ENCODE measurements at regions not wholly inside any gene's neighbourhood (a gene's known extent, or its start where the extent isn't known, plus 50 kb on each side); places are given as distances from the start of the nearest gene placed in this dataset.

DNA sequence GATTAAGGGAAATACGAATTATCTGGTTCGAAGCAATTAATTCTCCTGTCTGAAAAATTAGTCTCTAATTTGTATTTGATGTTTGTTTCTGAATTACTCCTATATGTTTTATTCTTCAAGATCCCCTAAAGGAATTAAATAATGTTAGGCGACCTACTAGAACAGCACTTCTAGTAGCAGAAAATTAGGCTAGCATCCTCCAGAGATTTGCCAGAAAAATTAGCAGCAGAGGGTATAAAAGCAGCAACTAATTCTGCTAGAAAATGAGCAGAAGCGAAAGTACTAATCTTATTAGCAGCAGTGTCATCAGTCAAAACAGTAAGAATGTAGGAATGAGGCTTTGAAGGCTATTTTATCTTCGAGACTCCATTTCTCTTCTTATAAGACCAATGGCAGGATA is 114.3 kb upstream of the PJA2 start:
- DNase-seq (ENCODE audit: low read depth, low spot score): no peak
- Histone ChIP-seq H3K9me1 (replicated peaks; ENCODE audit: control insufficient read depth, extremely low read depth, insufficient read depth, low read length) (no peaks in the 10 kb centered on the region), H3K4me1 (ENCODE audit: control insufficient read depth, extremely low read depth, insufficient read depth, low read length) (no peaks in the 10 kb centered on the region), H3K27me3 (ENCODE audit: control insufficient read depth in 2 of 2, insufficient read depth in 2 of 2, low read length in 2 of 2) (peaks cover 2% of the 10 kb centered on the region in 2 experiments), H3K36me3 (ENCODE audit: control insufficient read depth in 2 of 2, extremely low read depth in 1 of 2, insufficient read depth in 2 of 2, low read length in 2 of 2) (no peaks in the 10 kb centered on the region), H3K79me2 (ENCODE audit: control insufficient read depth, insufficient read depth, low read length) (no peaks in the 10 kb centered on the region), H3K9me3 (replicated peaks; ENCODE audit: control insufficient read depth, insufficient read depth, low read length) (no peaks in the 10 kb centered on the region), H2AFZ (ENCODE audit: low read depth, low read length) (no peak overlapping the region), H3K9ac (replicated peaks; ENCODE audit: extremely low read depth, insufficient read depth, low read length) (no peak overlapping the region), H3K4me2 (ENCODE audit: insufficient read depth, low read length) (no peak overlapping the region), H4K20me1 (replicated peaks; ENCODE audit: control insufficient read depth, extremely low read depth, insufficient read depth, low read length) (no peaks in the 10 kb centered on the region), H3K4me3 (replicated peaks in 1 of 3; ENCODE audit: insufficient read depth in 1 of 3, low read depth in 1 of 3, low read length in 3 of 3) (no peak overlapping the region), H3K27ac (ENCODE audit: insufficient read depth, low read depth, low read length) (no peak overlapping the region)
- dilution Hi-C loops (cut with MboI; ENCODE audit: extremely low pct_ligation_motif_present, low sequenced_read_pairs): no loop called here
- intact Hi-C loops (cut with micrococcal nuclease): no loop called here
- ChIA-PET CTCF (no interaction called here), POLR2A (no interaction called here)
- no TSS peak for BruUV-seq (replicated peaks)
- no peak for FAIRE-seq
- TF ChIP-seq POLR2AphosphoS5 (IDR thresholded peaks at IDR 0.05; ENCODE audit: insufficient read depth, low read depth, low read length): no peak
- no peak for TF ChIP-seq FOS (IDR thresholded peaks at IDR 0.05; ENCODE audit: borderline replicate concordance, insufficient read depth, low read length)
- TF ChIP-seq GATA2 (IDR thresholded peaks at IDR 0.05; ENCODE audit: insufficient read depth, insufficient read length, low read depth, low read length): no peak
- TF ChIP-seq, protein P1, sequence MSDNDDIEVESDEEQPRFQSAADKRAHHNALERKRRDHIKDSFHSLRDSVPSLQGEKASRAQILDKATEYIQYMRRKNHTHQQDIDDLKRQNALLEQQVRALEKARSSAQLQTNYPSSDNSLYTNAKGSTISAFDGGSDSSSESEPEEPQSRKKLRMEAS (IDR thresholded peaks at IDR 0.05; ENCODE audit: insufficient read depth, insufficient read length): no peak
- no peak for TF ChIP-seq POLR2A (IDR thresholded peaks at IDR 0.05; ENCODE audit: low read depth, low read length)
- TF ChIP-seq JUN (IDR thresholded peaks at IDR 0.05; ENCODE audit: borderline replicate concordance, insufficient read depth, insufficient read length, low read depth): no peak
- TF ChIP-seq EZH2 (IDR thresholded peaks at IDR 0.05; ENCODE audit: borderline replicate concordance, low read depth, low read length, severe bottlenecking): no peak
- TF ChIP-seq, protein P2, sequence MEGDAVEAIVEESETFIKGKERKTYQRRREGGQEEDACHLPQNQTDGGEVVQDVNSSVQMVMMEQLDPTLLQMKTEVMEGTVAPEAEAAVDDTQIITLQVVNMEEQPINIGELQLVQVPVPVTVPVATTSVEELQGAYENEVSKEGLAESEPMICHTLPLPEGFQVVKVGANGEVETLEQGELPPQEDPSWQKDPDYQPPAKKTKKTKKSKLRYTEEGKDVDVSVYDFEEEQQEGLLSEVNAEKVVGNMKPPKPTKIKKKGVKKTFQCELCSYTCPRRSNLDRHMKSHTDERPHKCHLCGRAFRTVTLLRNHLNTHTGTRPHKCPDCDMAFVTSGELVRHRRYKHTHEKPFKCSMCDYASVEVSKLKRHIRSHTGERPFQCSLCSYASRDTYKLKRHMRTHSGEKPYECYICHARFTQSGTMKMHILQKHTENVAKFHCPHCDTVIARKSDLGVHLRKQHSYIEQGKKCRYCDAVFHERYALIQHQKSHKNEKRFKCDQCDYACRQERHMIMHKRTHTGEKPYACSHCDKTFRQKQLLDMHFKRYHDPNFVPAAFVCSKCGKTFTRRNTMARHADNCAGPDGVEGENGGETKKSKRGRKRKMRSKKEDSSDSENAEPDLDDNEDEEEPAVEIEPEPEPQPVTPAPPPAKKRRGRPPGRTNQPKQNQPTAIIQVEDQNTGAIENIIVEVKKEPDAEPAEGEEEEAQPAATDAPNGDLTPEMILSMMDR (IDR thresholded peaks at IDR 0.05; ENCODE audit: extremely low read depth in 1 of 2, insufficient read depth in 1 of 2, low read depth in 1 of 2, low read length in 2 of 2): no peak
- TF ChIP-seq MYC (IDR thresholded peaks at IDR 0.05; ENCODE audit: low read depth, low read length): no peak
